Body of pancreas (tissue), 4 donors: ENCODE measurements at regions not wholly inside any gene's neighbourhood (a gene's known extent, or its start where the extent isn't known, plus 50 kb on each side); places are given as distances from the start of the nearest gene placed in this dataset.

Experiments used
- ATAC-seq: fragments of 150-250 bp; one replicate; pipeline ENCODE4 v1.9.1; 2016
- DNase-seq, 4 donors: peaks; one replicate each; pipeline ENCODE4 v3.0.0-alpha.2; 2019
- H3K27ac ChIP-seq, 4 donors: fragments of 200-600 bp; sonication (generic); 1 replicate in 3 of 4; 2 replicates in 1 of 4; pipeline versions ENCODE4 v1.5.1 to v1.6.1; 2016 to 2019; ENCODE audit warnings: mild to moderate bottlenecking in 1 of 4, mixed read lengths in 1 of 4, moderate library complexity in 1 of 4
- H3K27me3 ChIP-seq, 2 donors: fragments of 200-600 bp; sonication (generic); one replicate each; pipeline ENCODE4 v1.6.0; 2016; ENCODE audit warnings: mild to moderate bottlenecking in 1 of 2
- H3K36me3 ChIP-seq, 2 donors: fragments of 200-600 bp; sonication (generic); replicated peaks in 1 of 2; 2 replicates each; pipeline ENCODE4 v1.5.1; 2016; ENCODE audit warnings: low read depth in 2 of 2; ENCODE audit not compliant: insufficient read depth in 1 of 2
- H3K4me1 ChIP-seq: fragments of 200-600 bp; sonication (generic); one replicate; pipeline ENCODE4 v1.6.0; 2016
- H3K4me3 ChIP-seq, 2 donors: fragments of 200-600 bp; sonication (generic); 1 replicate in 1 of 2; 2 replicates in 1 of 2; pipeline ENCODE4 v1.5.1; 2016 to 2019
- H3K9me3 ChIP-seq, 3 donors: fragments of 200-600 bp; sonication (generic); 1 replicate in 2 of 3; 2 replicates in 1 of 3; pipeline ENCODE4 v1.5.1; 2016
- POLR2A ChIP-seq, 3 donors: fragments of 450-650 bp; IDR thresholded peaks; one replicate each; pipeline ENCODE4 v1.6.1; 2016; ENCODE audit warnings: antibody characterized with exemption in 3 of 3, mild to moderate bottlenecking in 2 of 3
- WGBS, 2 donors: methylation state at CpG; one replicate each; pipeline ENCODE4 v1.1.5; 2017; 5-methylcytosine and 5-hydroxymethylcytosine counted together
- intact Hi-C: fragments of 100-400 bp; cut with DNase I; formaldehyde crosslinking; loops from one replicate; pipeline ENCODE4 v1.15.1; 2023
- TF ChIP-seq, protein P1 (sequence below), 7 experiments: fragments of 450-650 bp in 4 of 7; fragments of 200-600 bp in 3 of 7; sonication (generic) in 3 of 7; IDR thresholded peaks; one replicate each; pipeline ENCODE4 v1.5.1; 2016 to 2019; ENCODE audit warnings: antibody characterized with exemption in 7 of 7

DNA sequence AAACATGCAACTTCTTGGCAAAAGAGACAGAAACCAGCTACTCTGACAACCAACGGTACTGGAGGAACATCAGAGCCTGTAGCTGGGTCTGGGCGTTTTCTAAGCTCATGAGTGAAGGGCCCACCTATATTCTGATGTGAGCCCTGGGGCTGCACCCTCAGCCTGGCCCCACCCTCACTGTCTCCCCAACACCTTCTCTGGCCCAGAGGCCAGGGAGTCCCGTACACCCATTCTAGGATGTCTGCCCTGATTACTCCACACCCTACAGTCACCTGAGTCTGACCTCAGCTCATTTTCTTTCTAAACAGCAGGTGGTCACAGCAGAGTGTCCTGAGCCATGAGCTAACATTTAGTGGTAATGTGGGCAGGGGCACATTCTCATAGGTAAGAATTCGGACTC lies 439.2 kb downstream of the MATN1 start:
- ATAC-seq, result no peak
- intact Hi-C loops, result no loop called here

DNA sequence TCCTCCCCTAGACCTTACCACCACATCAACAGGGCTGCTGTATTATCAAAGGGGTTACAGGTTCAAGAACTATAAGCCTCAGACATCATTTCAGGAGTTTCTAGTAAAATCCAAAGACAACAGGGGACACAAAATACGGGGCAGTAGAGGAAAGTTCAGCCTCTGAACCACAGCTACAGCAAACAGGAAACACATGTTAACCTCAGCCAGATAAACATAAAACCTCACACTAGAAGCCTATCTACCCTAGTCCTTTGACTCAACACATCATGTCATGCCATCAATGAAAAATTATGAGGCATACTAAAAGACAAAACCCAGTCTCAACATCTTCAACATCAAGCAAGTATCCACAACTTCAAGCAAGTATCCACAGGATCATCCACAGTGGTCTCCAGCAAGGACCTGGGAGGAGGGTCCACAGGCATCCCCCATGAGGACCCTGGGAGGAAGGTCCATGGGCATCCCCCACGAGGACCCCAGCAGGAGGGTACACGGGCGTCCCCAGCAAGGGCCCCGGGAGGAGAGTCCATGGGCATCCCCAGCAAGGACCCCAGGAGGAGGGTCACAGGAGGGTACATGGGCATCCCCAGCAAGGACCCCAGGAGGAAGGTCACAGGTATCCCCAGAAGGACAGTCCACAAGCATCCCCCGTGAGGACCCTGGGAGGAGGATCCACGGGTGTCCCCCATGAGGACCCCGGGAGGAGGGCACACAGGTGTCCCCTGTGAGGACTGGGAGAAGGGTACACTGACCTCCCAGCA lies 440.0 kb downstream of the MATN1 start:
- DNase-seq (no peak), ATAC-seq (no peak)
- TF ChIP-seq POLR2A (IDR thresholded peaks at IDR 0.05), result no peak
- TF ChIP-seq, protein P1, sequence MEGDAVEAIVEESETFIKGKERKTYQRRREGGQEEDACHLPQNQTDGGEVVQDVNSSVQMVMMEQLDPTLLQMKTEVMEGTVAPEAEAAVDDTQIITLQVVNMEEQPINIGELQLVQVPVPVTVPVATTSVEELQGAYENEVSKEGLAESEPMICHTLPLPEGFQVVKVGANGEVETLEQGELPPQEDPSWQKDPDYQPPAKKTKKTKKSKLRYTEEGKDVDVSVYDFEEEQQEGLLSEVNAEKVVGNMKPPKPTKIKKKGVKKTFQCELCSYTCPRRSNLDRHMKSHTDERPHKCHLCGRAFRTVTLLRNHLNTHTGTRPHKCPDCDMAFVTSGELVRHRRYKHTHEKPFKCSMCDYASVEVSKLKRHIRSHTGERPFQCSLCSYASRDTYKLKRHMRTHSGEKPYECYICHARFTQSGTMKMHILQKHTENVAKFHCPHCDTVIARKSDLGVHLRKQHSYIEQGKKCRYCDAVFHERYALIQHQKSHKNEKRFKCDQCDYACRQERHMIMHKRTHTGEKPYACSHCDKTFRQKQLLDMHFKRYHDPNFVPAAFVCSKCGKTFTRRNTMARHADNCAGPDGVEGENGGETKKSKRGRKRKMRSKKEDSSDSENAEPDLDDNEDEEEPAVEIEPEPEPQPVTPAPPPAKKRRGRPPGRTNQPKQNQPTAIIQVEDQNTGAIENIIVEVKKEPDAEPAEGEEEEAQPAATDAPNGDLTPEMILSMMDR (IDR thresholded peaks at IDR 0.05), result no peak
- no peaks in the 10 kb centered on the region for H3K36me3 ChIP-seq
- H3K27me3 ChIP-seq, result no peaks in the 10 kb centered on the region
- intact Hi-C loops, result no loop called here
- WGBS, 2 donors, result 75 to 78% methylated on average over 7 of the region's 8 CpGs
- no peak overlapping the region for H3K4me3 ChIP-seq
- H3K4me1 ChIP-seq, result no peaks in the 10 kb centered on the region
- H3K27ac ChIP-seq, result no peak overlapping the region
- no peaks in the 10 kb centered on the region for H3K9me3 ChIP-seq

More for the DNA sequence above, 439.2 kb downstream of the MATN1 start:
- H3K36me3 ChIP-seq, result no peaks in the 10 kb centered on the region
- 68 to 69% methylated on average over 4 of the region's 4 CpGs for WGBS, 2 donors
- H3K4me1 ChIP-seq, result no peaks in the 10 kb centered on the region
- H3K27ac ChIP-seq, result no peak overlapping the region
- DNase-seq, result no peak
- no peaks in the 10 kb centered on the region for H3K27me3 ChIP-seq
- no peak for TF ChIP-seq POLR2A (IDR thresholded peaks at IDR 0.05)
- TF ChIP-seq, protein P1 (IDR thresholded peaks at IDR 0.05), result no peak
- H3K4me3 ChIP-seq, result no peak overlapping the region
- H3K9me3 ChIP-seq, result no peaks in the 10 kb centered on the region

DNA sequence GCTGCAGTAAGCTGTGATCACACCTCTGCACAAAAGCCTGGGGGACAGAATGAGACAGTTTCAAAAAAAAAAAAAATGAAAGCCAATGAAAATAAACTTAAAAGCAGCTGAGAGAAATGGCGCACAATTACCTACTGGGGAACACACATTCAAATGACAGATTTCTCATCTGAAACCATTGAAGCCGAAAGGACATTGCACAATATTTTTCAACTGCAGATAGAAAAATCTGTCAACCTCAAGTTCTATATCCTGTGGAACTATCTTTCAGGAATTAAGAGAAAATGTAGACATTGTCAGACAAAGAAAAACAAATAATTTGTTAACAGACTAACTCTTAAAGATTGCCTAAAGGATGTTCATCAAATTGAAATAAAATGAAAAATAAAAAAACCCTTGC lies 442.8 kb downstream of the MATN1 start:
- Histone ChIP-seq H3K36me3 (no peaks in the 10 kb centered on the region), H3K27ac (no peak overlapping the region), H3K4me1 (no peaks in the 10 kb centered on the region), H3K4me3 (no peak overlapping the region), H3K9me3 (no peaks in the 10 kb centered on the region), H3K27me3 (no peaks in the 10 kb centered on the region)
- no peak for TF ChIP-seq POLR2A (IDR thresholded peaks at IDR 0.05)
- TF ChIP-seq, protein P1 (IDR thresholded peaks at IDR 0.05), result no peak
- WGBS, 2 donors, result 82 to 90% methylated on average over 2 of the region's 2 CpGs
- no peak for DNase-seq
- intact Hi-C loops, result no loop called here
- no peak for ATAC-seq

DNA sequence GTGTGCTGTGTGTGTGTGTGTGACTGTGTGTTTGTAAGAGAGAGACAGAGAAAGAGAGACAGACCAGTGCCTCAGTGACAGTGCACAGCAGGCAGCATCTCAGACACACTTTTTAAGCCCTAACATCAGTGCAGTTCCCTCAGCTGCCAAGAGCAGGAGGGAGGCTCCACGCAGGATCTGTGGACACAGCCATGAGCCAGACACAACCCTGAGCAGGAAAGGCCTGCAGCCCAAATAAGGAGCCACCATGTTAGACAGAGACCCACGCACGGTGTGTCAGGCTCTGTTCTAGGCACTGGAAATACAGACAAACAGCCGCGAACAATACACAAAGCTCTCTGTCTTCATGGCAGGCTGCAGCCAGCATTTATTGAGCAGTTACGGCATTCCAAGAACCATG lies 445.5 kb downstream of the MATN1 start:
- Histone ChIP-seq H3K27ac (no peak overlapping the region), H3K4me3 (no peak overlapping the region), H3K27me3 (no peaks in the 10 kb centered on the region), H3K9me3 (no peaks in the 10 kb centered on the region), H3K4me1 (no peaks in the 10 kb centered on the region), H3K36me3 (no peaks in the 10 kb centered on the region)
- intact Hi-C loops, result no loop called here
- DNase-seq, result no peak
- no peak for TF ChIP-seq POLR2A (IDR thresholded peaks at IDR 0.05)
- TF ChIP-seq, protein P1 (IDR thresholded peaks at IDR 0.05), result no peak
- WGBS, 2 donors, result 78 to 94% methylated on average over 5 to 6 of the region's 6 CpGs
- ATAC-seq, result no peak

DNA sequence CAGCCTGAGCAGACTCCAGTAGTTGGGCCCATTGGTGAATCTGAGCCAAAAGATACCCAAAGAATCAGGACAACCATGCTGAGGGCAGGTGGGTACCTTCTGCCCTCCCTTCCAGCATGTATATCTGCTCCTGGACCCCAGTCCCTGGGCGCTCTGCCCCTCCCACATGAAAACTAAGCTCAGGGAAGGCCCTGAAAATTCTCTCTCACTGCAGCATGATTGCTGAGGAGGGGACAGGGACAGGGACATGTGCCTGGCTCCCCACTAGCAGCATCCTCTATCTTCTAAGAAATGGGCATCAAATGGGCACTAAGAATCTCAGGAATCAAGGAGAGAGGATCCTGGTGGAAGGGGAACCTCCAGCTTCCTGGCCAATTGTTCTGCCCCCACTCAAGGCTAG lies 446.0 kb downstream of the MATN1 start:
- no peaks in the 10 kb centered on the region for H3K36me3 ChIP-seq
- no peaks in the 10 kb centered on the region for H3K4me1 ChIP-seq
- H3K27me3 ChIP-seq, result no peaks in the 10 kb centered on the region
- no peak for DNase-seq
- no peak for ATAC-seq
- 57 to 92% methylated on average over 1 of the region's 1 CpG for WGBS, 2 donors
- no peak overlapping the region for H3K27ac ChIP-seq
- TF ChIP-seq POLR2A (IDR thresholded peaks at IDR 0.05), result no peak
- TF ChIP-seq, protein P1 (IDR thresholded peaks at IDR 0.05), result no peak
- H3K9me3 ChIP-seq, result no peaks in the 10 kb centered on the region
- intact Hi-C loops, result no loop called here
- no peak overlapping the region for H3K4me3 ChIP-seq
